IMR-90 (cell line): ENCODE measurements at regions not wholly inside any gene's neighbourhood (a gene's known extent, or its start where the extent isn't known, plus 50 kb on each side); places are given as distances from the start of the nearest gene placed in this dataset.

Experiments
- ATAC-seq: fragments of 200-7000 bp; cut with Tn5 transposase; 2 replicates; pipeline ENCODE4 v1.9.1; 2020; ENCODE audit warnings: low read depth, mild to moderate bottlenecking, moderate library complexity
- BruUV-seq: library from RNA; stranded (reverse); fragments of 400-500 nt; replicated peaks from 2 replicates; lab custom pipeline; 2021; lab: Mats Ljungman, UMichigan
- CTCF ChIA-PET: fragments of 300-600 bp; formaldehyde crosslinking; extraction: SDS; loops from one replicate; lab custom pipeline; 2021; ENCODE audit warnings: antibody characterized with exemption; lab: Yijun Ruan, JAX
- POLR2A ChIA-PET: fragments of 300-600 bp; sonication (Branson Sonifier 250); formaldehyde crosslinking; loops from one replicate; lab custom pipeline; 2022; ENCODE audit warnings: antibody characterized with exemption; ENCODE audit not compliant: unreplicated experiment; lab: Charles Lee
- DNase-seq: peaks from one replicate; pipeline ENCODE4 v3.0.0; 2013
- H2AFZ ChIP-seq: replicated peaks from 2 replicates; pipeline ENCODE3; 2013; ENCODE audit warnings: low read length, mild to moderate bottlenecking; ENCODE audit not compliant: poor library complexity
- H2AK5ac ChIP-seq: 2 replicates; pipeline ENCODE4 v1.6.1; 2013; ENCODE audit warnings: low read depth, low read length, inconsistent platforms
- H2AK9ac ChIP-seq: replicated peaks from 2 replicates; pipeline ENCODE3; 2013; ENCODE audit warnings: mild to moderate bottlenecking, low read depth, low read length, moderate library complexity; ENCODE audit not compliant: poor library complexity
- H2BK120ac ChIP-seq: 2 replicates; pipeline ENCODE4 v1.6.1; 2013; ENCODE audit warnings: low read depth, low read length, inconsistent platforms
- H2BK15ac ChIP-seq: 3 replicates; pipeline ENCODE4 v1.6.1; 2013; ENCODE audit warnings: low read depth, low read length, inconsistent platforms
- H2BK20ac ChIP-seq: 2 replicates; pipeline ENCODE4 v1.6.1; 2013; ENCODE audit warnings: low read depth, mild to moderate bottlenecking, inconsistent platforms, low read length, moderate library complexity
- H2BK5ac ChIP-seq: 2 replicates; pipeline ENCODE4 v1.6.1; 2013; ENCODE audit warnings: mild to moderate bottlenecking, low read depth, low read length, inconsistent platforms; ENCODE audit not compliant: poor library complexity, severe bottlenecking
- H3K14ac ChIP-seq: replicated peaks from 2 replicates; pipeline ENCODE4 v1.6.1; 2013; ENCODE audit warnings: low read depth, low read length, inconsistent platforms
- H3K18ac ChIP-seq: 2 replicates; pipeline ENCODE4 v1.6.1; 2013; ENCODE audit warnings: low read depth, low read length, control low read depth
- H3K23ac ChIP-seq: 2 replicates; pipeline ENCODE4 v1.6.1; 2013; ENCODE audit warnings: low read depth, low read length, inconsistent platforms
- H3K27ac ChIP-seq: 2 replicates; pipeline ENCODE4 v1.5.1; 2013; ENCODE audit warnings: mild to moderate bottlenecking, control low read depth, low read length; ENCODE audit not compliant: insufficient read depth
- H3K27me3 ChIP-seq: 2 replicates; pipeline ENCODE4 v1.6.1; 2013; ENCODE audit warnings: low read length; ENCODE audit not compliant: control insufficient read depth, insufficient read depth
- H3K36me3 ChIP-seq: 2 replicates; pipeline ENCODE4 v1.6.1; 2013; ENCODE audit warnings: low read length, mixed read lengths; ENCODE audit not compliant: control insufficient read depth, insufficient read depth
- H3K4ac ChIP-seq: 2 replicates; pipeline ENCODE4 v1.6.1; 2013; ENCODE audit warnings: low read depth, low read length, inconsistent platforms
- H3K4me1 ChIP-seq: 2 replicates; pipeline ENCODE4 v1.6.1; 2013; ENCODE audit warnings: low read length, mixed read lengths; ENCODE audit not compliant: control insufficient read depth, insufficient read depth
- H3K4me2 ChIP-seq: 2 replicates; pipeline ENCODE4 v1.6.1; 2013; ENCODE audit warnings: low read depth, mild to moderate bottlenecking, control low read depth, low read length, moderate library complexity
- H3K4me3 ChIP-seq: 2 replicates; pipeline ENCODE4 v1.5.1; 2013; ENCODE audit warnings: low read depth, mild to moderate bottlenecking, control low read depth, low read length, moderate library complexity; ENCODE audit not compliant: insufficient read depth
- H3K56ac ChIP-seq: 2 replicates; pipeline ENCODE4 v1.6.1; 2013; ENCODE audit warnings: low read length, inconsistent platforms; ENCODE audit not compliant: insufficient read depth; ENCODE audit errors: extremely low read depth
- H3K79me1 ChIP-seq, 2 experiments: 2 replicates each; pipeline ENCODE4 v1.6.1; 2013; ENCODE audit warnings: low read length in 2 of 2, inconsistent platforms in 1 of 2, low read depth in 1 of 2
- H3K9ac ChIP-seq: 2 replicates; pipeline ENCODE4 v1.6.1; 2013; ENCODE audit warnings: low read depth, low read length, control low read depth
- H3K9me1 ChIP-seq: 2 replicates; pipeline ENCODE4 v1.6.1; 2013; ENCODE audit warnings: low read length, inconsistent platforms; ENCODE audit not compliant: insufficient read depth
- H3K9me3 ChIP-seq: 2 replicates; pipeline ENCODE4 v1.6.1; 2013; ENCODE audit warnings: low read length; ENCODE audit not compliant: control insufficient read depth, insufficient read depth
- H4K20me1 ChIP-seq: 2 replicates; pipeline ENCODE4 v1.6.1; 2013; ENCODE audit warnings: low read length, inconsistent platforms; ENCODE audit not compliant: insufficient read depth
- H4K5ac ChIP-seq: 2 replicates; pipeline ENCODE4 v1.6.1; 2013; ENCODE audit warnings: mild to moderate bottlenecking, low read depth, low read length, control low read depth
- H4K8ac ChIP-seq, 2 experiments: 2 replicates each; pipeline ENCODE4 v1.6.1; 2013; ENCODE audit warnings: low read depth in 2 of 2, low read length in 2 of 2, control low read depth in 1 of 2, inconsistent platforms in 1 of 2
- H4K91ac ChIP-seq: 2 replicates; pipeline ENCODE4 v1.6.1; 2013; ENCODE audit warnings: low read depth, low read length, inconsistent platforms; ENCODE audit not compliant: insufficient read depth
- BHLHE40 ChIP-seq: fragments of 150-350 bp; IDR thresholded peaks from 2 replicates; pipeline ENCODE4 v1.6.1; 2016; ENCODE audit warnings: mild to moderate bottlenecking, low read depth, low read length
- CEBPB ChIP-seq: IDR thresholded peaks from 2 replicates; pipeline ENCODE4 v1.6.1; 2012; ENCODE audit warnings: low read depth, low read length, improper control_type of control experiment
- CHD1 ChIP-seq: IDR thresholded peaks from 2 replicates; pipeline ENCODE4 v1.6.1; 2012; ENCODE audit warnings: low read depth, low read length, improper control_type of control experiment
- FOS ChIP-seq: fragments of 150-350 bp; IDR thresholded peaks from 2 replicates; pipeline ENCODE4 v1.6.1; 2016; ENCODE audit warnings: low read depth, low read length
- MAFK ChIP-seq: IDR thresholded peaks from 2 replicates; pipeline ENCODE4 v1.6.1; 2012; ENCODE audit warnings: low read depth, low read length, improper control_type of control experiment
- MAZ ChIP-seq: IDR thresholded peaks from 2 replicates; pipeline ENCODE4 v1.6.1; 2012; ENCODE audit warnings: low read depth, mild to moderate bottlenecking, low read length, improper control_type of control experiment, moderate library complexity, borderline replicate concordance
- MXI1 ChIP-seq: IDR thresholded peaks from 2 replicates; pipeline ENCODE4 v1.6.1; 2012; ENCODE audit warnings: low read depth, mild to moderate bottlenecking, low read length, moderate library complexity, borderline replicate concordance
- NFE2L2 ChIP-seq: fragments of 150-350 bp; IDR thresholded peaks from 2 replicates; pipeline ENCODE4 v1.6.1; 2016; ENCODE audit warnings: low read depth, mild to moderate bottlenecking, low read length
- POLR2A ChIP-seq: IDR thresholded peaks from 2 replicates; pipeline ENCODE4 v1.6.1; 2012; ENCODE audit warnings: mild to moderate bottlenecking, low read depth, low read length
- RAD21 ChIP-seq: IDR thresholded peaks from 2 replicates; pipeline ENCODE4 v1.6.1; 2012; ENCODE audit warnings: low read length, improper control_type of control experiment
- RCOR1 ChIP-seq: IDR thresholded peaks from 2 replicates; pipeline ENCODE4 v1.6.1; 2012; ENCODE audit warnings: mild to moderate bottlenecking, low read length, improper control_type of control experiment; ENCODE audit not compliant: insufficient replicate concordance
- RFX5 ChIP-seq: IDR thresholded peaks from 2 replicates; pipeline ENCODE4 v1.8.0; 2012; ENCODE audit warnings: low read depth, mild to moderate bottlenecking, low read length, moderate library complexity
- SMC3 ChIP-seq: fragments of 150-350 bp; IDR thresholded peaks from 2 replicates; pipeline ENCODE4 v1.6.1; 2016; ENCODE audit warnings: low read depth, mild to moderate bottlenecking, antibody characterized with exemption, low read length, moderate library complexity
- USF2 ChIP-seq: fragments of 150-350 bp; IDR thresholded peaks from 2 replicates; pipeline ENCODE4 v1.6.1; 2017; ENCODE audit warnings: mild to moderate bottlenecking, antibody characterized with exemption, low read length, low read depth
- WGBS, 2 experiments: methylation state at CpG; one replicate each; pipeline versions ENCODE4 v1.1.5 to v1.1.7; 2013; ENCODE audit warnings: missing lambda C conversion rate in 2 of 2; ENCODE audit not compliant: insufficient read length in 1 of 2; ENCODE audit errors: extremely low coverage in 2 of 2; 5-methylcytosine and 5-hydroxymethylcytosine counted together
- dilution Hi-C: fragments of 300-500 bp; cut with HindIII; formaldehyde crosslinking; loops from one replicate; pipeline ENCODE4 v1.14.3; 2018; ENCODE audit warnings: low sequenced_read_pairs; ENCODE audit not compliant: unreplicated experiment
- in situ Hi-C: fragments of 300-500 bp; cut with MboI; formaldehyde crosslinking; loops from 3 replicates; pipeline ENCODE4 v1.14.3; 2019; ENCODE audit warnings: low sequenced_read_pairs, inconsistent platforms, mixed read lengths
- intact Hi-C: fragments of 100-400 bp; cut with micrococcal nuclease; formaldehyde crosslinking; loops from 2 replicates; pipeline ENCODE4 v1.10.0; 2022
- TF ChIP-seq, protein P1 (sequence below): fragments of 150-350 bp; IDR thresholded peaks from 2 replicates; pipeline ENCODE4 v1.6.1; 2016; ENCODE audit warnings: low read depth, mild to moderate bottlenecking, low read length, moderate library complexity, borderline replicate concordance
- TF ChIP-seq, protein P2 (sequence below): conservative IDR thresholded peaks from 2 replicates; pipeline ENCODE4 v1.5.1; 2012; ENCODE audit warnings: mild to moderate bottlenecking, low read depth, low read length, improper control_type of control experiment

- no peaks in the 10 kb centered on the region for H3K4me1 ChIP-seq
- intact Hi-C loops = no loop called here
- H3K18ac ChIP-seq = no peak overlapping the region
Observed at GRCh38 chr6:4415549-4415948, 280.2 kb upstream of the ECI2 start.

More at GRCh38 chr6:4415549-4415948, 280.2 kb upstream of the ECI2 start:
- no TSS peak for BruUV-seq
- H3K14ac ChIP-seq = no peak overlapping the region
- in situ Hi-C loops = no loop called here
- no peak for DNase-seq
- H4K8ac ChIP-seq = no peak overlapping the region
- ATAC-seq = no peak
- ChIA-PET POLR2A (no interaction called here), CTCF (no interaction called here)
- no peak overlapping the region for H4K5ac ChIP-seq
- no peak overlapping the region for H2BK120ac ChIP-seq
- H3K27me3 ChIP-seq = no peaks in the 10 kb centered on the region
- H3K4ac ChIP-seq = no peak overlapping the region
- no peak overlapping the region for H2AK9ac ChIP-seq
- no peak overlapping the region for H3K27ac ChIP-seq
- H2BK20ac ChIP-seq = no peak overlapping the region
- no peak overlapping the region for H2BK15ac ChIP-seq
- H3K9me3 ChIP-seq = peaks cover 3% of the 10 kb centered on the region
- no peak overlapping the region for H3K9ac ChIP-seq
- H3K56ac ChIP-seq = no peak overlapping the region
- H2AFZ ChIP-seq = no peak overlapping the region
- H3K23ac ChIP-seq = no peak overlapping the region
- no peaks in the 10 kb centered on the region for H3K9me1 ChIP-seq
- no peaks in the 10 kb centered on the region for H3K79me1 ChIP-seq
- dilution Hi-C loops = no loop called here
- no CpG with 5 or more reads among the region's 1 CpG for WGBS, 2 experiments
- H4K20me1 ChIP-seq = no peaks in the 10 kb centered on the region
- no peak overlapping the region for H3K4me2 ChIP-seq
- H3K4me3 ChIP-seq = no peak overlapping the region
- H4K91ac ChIP-seq = no peak overlapping the region
- no peak overlapping the region for H2AK5ac ChIP-seq
- TF ChIP-seq BHLHE40 = no peak
- no peak for TF ChIP-seq RAD21
- TF ChIP-seq RFX5 = no peak
- no peak for TF ChIP-seq RCOR1
- no peak for TF ChIP-seq FOS
- TF ChIP-seq POLR2A = no peak
- TF ChIP-seq MAZ = no peak
- TF ChIP-seq NFE2L2 = no peak
- no peak for TF ChIP-seq MXI1
- TF ChIP-seq CHD1 = no peak
- TF ChIP-seq, protein P1, sequence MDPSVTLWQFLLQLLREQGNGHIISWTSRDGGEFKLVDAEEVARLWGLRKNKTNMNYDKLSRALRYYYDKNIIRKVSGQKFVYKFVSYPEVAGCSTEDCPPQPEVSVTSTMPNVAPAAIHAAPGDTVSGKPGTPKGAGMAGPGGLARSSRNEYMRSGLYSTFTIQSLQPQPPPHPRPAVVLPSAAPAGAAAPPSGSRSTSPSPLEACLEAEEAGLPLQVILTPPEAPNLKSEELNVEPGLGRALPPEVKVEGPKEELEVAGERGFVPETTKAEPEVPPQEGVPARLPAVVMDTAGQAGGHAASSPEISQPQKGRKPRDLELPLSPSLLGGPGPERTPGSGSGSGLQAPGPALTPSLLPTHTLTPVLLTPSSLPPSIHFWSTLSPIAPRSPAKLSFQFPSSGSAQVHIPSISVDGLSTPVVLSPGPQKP = no peak
- TF ChIP-seq MAFK = no peak
- no peak for TF ChIP-seq SMC3
- TF ChIP-seq, protein P2, sequence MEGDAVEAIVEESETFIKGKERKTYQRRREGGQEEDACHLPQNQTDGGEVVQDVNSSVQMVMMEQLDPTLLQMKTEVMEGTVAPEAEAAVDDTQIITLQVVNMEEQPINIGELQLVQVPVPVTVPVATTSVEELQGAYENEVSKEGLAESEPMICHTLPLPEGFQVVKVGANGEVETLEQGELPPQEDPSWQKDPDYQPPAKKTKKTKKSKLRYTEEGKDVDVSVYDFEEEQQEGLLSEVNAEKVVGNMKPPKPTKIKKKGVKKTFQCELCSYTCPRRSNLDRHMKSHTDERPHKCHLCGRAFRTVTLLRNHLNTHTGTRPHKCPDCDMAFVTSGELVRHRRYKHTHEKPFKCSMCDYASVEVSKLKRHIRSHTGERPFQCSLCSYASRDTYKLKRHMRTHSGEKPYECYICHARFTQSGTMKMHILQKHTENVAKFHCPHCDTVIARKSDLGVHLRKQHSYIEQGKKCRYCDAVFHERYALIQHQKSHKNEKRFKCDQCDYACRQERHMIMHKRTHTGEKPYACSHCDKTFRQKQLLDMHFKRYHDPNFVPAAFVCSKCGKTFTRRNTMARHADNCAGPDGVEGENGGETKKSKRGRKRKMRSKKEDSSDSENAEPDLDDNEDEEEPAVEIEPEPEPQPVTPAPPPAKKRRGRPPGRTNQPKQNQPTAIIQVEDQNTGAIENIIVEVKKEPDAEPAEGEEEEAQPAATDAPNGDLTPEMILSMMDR = no peak
- TF ChIP-seq USF2 = no peak
- TF ChIP-seq CEBPB = no peak
- no peak overlapping the region for H2BK5ac ChIP-seq
- H3K36me3 ChIP-seq = no peaks in the 10 kb centered on the region
